ENCODE measurements at regions not wholly inside any gene's neighbourhood (a gene's known extent, or its start where the extent isn't known, plus 50 kb on each side); places are given as distances from the start of the nearest gene placed in this dataset.

DNA sequence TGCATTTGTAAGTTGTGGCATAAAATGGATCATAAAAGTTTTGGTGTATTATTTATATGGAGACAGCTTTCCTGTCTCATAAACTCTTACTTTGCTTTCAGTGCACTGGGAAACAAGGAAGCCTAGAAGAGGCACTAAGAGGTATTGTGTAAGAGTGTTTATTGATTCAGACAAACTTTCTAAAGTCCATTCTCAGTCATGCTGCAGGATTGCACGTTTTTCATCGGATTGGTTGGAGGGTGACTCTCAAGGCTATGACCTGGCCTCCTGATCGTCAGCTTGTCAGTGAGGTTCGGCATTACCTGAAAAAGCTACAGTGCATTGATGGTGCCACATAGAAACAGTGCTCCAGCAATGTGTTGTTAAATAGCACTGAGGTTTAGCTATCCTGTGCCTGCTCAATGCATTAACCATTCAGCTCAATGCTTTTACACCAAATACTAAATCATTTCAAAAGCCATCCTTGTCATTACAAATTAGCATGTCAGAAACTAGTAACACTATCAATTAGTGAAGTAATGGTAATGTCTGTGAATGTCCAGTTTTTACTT is 545.5 kb downstream of the CBLN2 start:
- TF ChIP-seq, protein P1, sequence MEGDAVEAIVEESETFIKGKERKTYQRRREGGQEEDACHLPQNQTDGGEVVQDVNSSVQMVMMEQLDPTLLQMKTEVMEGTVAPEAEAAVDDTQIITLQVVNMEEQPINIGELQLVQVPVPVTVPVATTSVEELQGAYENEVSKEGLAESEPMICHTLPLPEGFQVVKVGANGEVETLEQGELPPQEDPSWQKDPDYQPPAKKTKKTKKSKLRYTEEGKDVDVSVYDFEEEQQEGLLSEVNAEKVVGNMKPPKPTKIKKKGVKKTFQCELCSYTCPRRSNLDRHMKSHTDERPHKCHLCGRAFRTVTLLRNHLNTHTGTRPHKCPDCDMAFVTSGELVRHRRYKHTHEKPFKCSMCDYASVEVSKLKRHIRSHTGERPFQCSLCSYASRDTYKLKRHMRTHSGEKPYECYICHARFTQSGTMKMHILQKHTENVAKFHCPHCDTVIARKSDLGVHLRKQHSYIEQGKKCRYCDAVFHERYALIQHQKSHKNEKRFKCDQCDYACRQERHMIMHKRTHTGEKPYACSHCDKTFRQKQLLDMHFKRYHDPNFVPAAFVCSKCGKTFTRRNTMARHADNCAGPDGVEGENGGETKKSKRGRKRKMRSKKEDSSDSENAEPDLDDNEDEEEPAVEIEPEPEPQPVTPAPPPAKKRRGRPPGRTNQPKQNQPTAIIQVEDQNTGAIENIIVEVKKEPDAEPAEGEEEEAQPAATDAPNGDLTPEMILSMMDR (IDR thresholded peaks at IDR 0.05): no peak

DNA sequence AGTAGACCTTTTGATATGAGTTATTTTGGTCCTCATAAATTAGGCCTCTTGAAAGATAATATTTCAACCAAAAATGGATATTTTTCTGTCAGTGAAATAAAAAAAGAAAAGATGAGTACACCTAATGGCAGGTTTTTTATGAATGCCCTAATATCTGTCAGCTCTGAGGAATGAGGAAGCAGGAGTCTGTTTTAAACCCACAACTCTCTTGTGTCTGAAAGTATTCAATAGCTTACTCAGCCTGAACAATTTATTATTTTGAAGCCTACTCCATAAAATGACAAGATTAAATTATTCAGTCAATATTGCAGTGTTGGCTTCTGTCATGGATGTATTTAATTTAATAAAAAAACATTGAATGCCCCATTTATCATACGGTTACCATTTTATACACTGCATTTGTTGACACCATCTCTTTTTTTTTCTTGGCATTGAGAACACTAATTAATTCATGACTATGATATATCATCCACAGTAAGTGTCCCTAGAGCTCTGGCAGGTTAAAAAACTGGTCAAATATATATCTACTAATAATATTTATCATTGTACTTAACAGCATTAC is 548.2 kb downstream of the CBLN2 start:
- TF ChIP-seq, protein P1 (IDR thresholded peaks at IDR 0.05): no peak

DNA sequence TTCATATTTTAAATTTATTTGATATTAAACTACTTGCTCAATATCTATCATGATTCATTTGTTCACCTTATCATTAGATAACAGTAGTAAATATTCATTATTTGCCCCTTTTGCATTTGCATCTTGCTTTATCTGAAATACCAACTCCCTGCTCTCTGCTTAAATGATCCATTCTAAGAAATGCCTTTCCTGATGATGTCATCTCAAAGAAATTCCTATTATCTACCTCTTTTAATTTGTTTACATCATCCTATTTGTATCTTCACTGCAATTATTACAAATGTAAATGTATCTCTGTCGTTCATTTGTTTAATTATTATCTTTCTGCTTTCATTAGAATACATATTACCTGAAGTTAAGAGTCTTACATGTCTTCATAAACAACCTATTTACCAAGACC is 549.9 kb downstream of the CBLN2 start:
- TF ChIP-seq, protein P1 (IDR thresholded peaks at IDR 0.05): no peak

DNA sequence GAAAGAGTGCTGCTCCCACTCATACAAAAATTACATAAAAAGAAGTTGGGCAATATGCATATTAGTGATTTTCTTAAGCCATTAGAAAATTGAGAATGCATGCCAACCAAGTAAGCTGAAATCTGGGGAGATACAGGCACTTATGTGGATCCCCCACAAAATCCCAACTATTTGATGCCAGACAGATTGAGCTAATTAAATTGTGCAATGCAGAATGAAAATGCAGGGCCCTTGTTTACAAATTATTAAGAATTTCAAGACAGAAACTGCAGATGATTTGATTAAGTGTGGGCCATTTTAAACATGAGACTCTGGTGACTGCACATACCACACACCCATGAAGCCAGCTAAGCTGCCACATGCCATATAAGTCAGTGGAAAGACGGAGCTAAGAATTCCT is 554.5 kb downstream of the CBLN2 start:
- TF ChIP-seq, protein P1 (IDR thresholded peaks at IDR 0.05): no peak

DNA sequence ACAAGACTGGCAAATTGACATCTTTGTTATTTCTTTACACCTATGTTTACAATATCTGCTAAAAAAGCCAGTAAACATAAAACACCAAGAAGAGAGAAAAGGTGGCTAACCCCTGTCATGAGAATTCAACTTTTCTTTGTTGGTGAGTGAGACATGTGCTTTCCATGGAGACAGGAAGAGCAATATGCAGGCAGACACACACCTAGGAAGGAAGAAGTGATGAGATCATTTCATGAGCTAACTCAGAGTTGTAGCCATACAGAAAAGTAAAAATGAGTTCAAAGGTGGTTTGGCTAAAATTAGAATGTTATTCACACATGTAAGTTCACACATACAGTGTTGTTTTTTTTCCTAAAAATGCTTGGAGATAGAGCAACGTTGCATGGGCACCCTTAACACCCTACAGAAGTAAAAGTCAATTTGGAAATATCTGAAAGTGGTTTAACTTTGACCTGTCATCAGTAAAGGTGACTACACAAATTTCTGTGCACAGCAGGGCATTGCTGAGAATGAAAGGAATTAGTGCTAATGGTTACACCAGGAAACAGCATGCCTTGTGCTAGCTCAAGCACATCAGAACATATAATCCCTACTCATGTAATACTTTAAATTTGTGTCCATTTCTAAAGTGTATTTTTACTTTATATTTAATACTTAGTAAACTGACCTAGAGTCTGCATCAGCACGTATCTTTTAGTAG is 557.6 kb downstream of the CBLN2 start:
- TF ChIP-seq, protein P1 (IDR thresholded peaks at IDR 0.05): no peak

DNA sequence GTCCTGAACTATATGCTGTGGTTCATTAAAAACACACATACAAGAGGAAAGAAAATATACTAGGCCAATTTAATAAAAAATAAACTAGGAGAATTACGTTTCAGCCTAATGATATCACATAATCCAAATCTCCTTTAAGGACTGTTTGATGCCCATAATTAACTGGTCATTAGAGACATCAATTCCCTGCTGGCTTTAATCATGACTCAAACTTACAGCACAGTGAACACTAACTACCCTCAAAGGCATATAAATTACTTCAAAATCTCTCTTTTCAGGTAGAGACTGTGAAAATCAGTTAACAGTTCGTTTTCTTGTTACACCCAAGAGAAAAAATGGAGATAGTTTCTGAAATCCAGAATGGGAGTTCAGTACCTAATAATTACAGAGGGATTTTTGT is 567.4 kb downstream of the CBLN2 start:
- TF ChIP-seq, protein P1 (IDR thresholded peaks at IDR 0.05): no peak

DNA sequence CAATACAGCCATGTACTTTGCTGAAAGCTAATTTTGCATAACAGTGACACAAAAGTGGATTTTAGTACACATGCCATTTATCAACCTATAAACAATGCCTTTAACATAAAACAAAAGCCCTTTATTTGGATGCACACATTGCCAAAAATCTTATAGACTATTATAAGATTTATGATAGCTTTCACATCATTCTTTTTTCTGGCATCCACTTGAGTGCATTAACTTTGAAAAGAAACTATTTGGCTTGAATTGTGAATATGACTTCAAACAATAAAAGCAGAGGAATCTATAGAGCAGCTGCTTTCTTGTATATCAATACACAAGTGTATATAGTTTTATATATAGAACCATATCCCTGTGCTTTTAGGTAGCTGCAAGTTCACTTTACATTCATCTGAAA is 577.4 kb downstream of the CBLN2 start:
- TF ChIP-seq, protein P1 (IDR thresholded peaks at IDR 0.05): no peak
